ENCODE measurements at regions not wholly inside any gene's neighbourhood (a gene's known extent, or its start where the extent isn't known, plus 50 kb on each side); places are given as distances from the start of the nearest gene placed in this dataset.

- no peak for TF ChIP-seq CTCF (IDR thresholded peaks at IDR 0.05)
- TF ChIP-seq POLR2A (IDR thresholded peaks at IDR 0.05), result no peak
- TF ChIP-seq EP300 (IDR thresholded peaks at IDR 0.05), result no peak
These were observed 62.8 kb upstream of the RFLNA start for GRCh38 chr12:124231980-124232653.

All from tibial nerve (tissue), 4 donors.